Endodermal cell (in vitro differentiated cells): ENCODE measurements at regions not wholly inside any gene's neighbourhood (a gene's known extent, or its start where the extent isn't known, plus 50 kb on each side); places are given as distances from the start of the nearest gene placed in this dataset.

Source experiments
- DNase-seq: peaks from one replicate; pipeline ENCODE4 v3.0.0-alpha.2; 2017
- H3K27ac ChIP-seq: 2 replicates; pipeline ENCODE4 v1.5.1; 2013; ENCODE audit warnings: mild to moderate bottlenecking, low read depth, low read length, moderate library complexity
- H3K27me3 ChIP-seq: 2 replicates; pipeline ENCODE4 v1.6.1; 2013; ENCODE audit warnings: mild to moderate bottlenecking, low read length, moderate library complexity; ENCODE audit not compliant: insufficient read depth, control insufficient read depth, poor library complexity, severe bottlenecking
- H3K36me3 ChIP-seq: 2 replicates; pipeline ENCODE4 v1.7.0; 2013; ENCODE audit warnings: mild to moderate bottlenecking, low read length, moderate library complexity; ENCODE audit not compliant: control insufficient read depth, insufficient read depth
- H3K4me1 ChIP-seq: one replicate; pipeline ENCODE4 v1.7.0; 2013; ENCODE audit warnings: low read length; ENCODE audit not compliant: control insufficient read depth, insufficient read depth
- H3K4me3 ChIP-seq: 2 replicates; pipeline ENCODE4 v1.5.1; 2013; ENCODE audit warnings: mild to moderate bottlenecking, low read length, moderate library complexity
- H3K9ac ChIP-seq: 2 replicates; pipeline ENCODE4 v1.6.1; 2013; ENCODE audit warnings: mild to moderate bottlenecking, low read length, moderate library complexity; ENCODE audit not compliant: poor library complexity, severe bottlenecking; ENCODE audit errors: extremely low read depth
- H3K9me3 ChIP-seq: 2 replicates; pipeline ENCODE4 v1.6.1; 2013; ENCODE audit warnings: mild to moderate bottlenecking, low read length, moderate library complexity; ENCODE audit not compliant: control insufficient read depth
- H3K27ac Mint-ChIP-seq: 2 replicates; pipeline ENCODE4 v1.8.0; 2020; ENCODE audit warnings: mixed read lengths
- H3K27me3 Mint-ChIP-seq: 2 replicates; pipeline ENCODE4 v1.8.0; 2021; ENCODE audit warnings: mild to moderate bottlenecking, mixed read lengths; ENCODE audit not compliant: insufficient read depth
- H3K36me3 Mint-ChIP-seq: 2 replicates; pipeline ENCODE4 v1.8.0; 2020; ENCODE audit warnings: low read depth, mixed read lengths
- H3K4me1 Mint-ChIP-seq: 2 replicates; pipeline ENCODE4 v1.8.0; 2020; ENCODE audit warnings: mixed read lengths
- H3K4me3 Mint-ChIP-seq: 2 replicates; pipeline ENCODE4 v1.8.0; 2020; ENCODE audit warnings: mild to moderate bottlenecking, moderate library complexity, mixed read lengths
- H3K9me3 Mint-ChIP-seq: 2 replicates; pipeline ENCODE4 v1.8.0; 2020; ENCODE audit warnings: mild to moderate bottlenecking, mixed read lengths
- WGBS, 2 experiments: methylation state at CpG; one replicate each; pipeline versions ENCODE4 v1.1.5 to v1.1.7; 2013; ENCODE audit warnings: missing lambda C conversion rate in 2 of 2, mixed read lengths in 1 of 2; ENCODE audit not compliant: insufficient coverage in 1 of 2, insufficient read length in 1 of 2; 5-methylcytosine and 5-hydroxymethylcytosine counted together
- TF ChIP-seq, protein P1 (sequence below): fragments of 200-600 bp; sonication (generic); conservative IDR thresholded peaks from 2 replicates; pipeline ENCODE4 v1.5.0; 2021; ENCODE audit warnings: antibody characterized with exemption, mild to moderate bottlenecking

DNA sequence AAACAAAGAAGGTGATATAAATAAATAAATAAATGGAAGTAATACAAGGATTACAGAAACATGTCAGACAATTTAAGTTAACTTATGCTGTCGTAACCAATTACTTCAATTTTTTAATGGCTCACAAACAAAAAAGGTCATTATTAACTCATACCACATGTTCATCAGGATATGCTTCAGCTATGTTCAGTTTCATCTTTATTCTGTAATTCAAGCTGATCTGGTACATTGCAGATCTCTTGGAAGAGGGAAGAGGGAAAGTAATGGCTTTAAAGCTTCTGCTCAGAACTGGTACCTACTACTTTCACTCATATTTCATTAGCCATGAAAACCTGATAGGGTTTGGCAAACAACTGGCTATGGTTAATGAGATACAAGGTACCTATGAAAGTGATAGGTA lies 67.6 kb upstream of the ERBB4 start:
- DNase-seq: no peak
- no peaks in the 10 kb centered on the region for H3K36me3 ChIP-seq
- H3K4me3 Mint-ChIP-seq: no peak overlapping the region
- no peak overlapping the region for H3K9ac ChIP-seq
- TF ChIP-seq, protein P1, sequence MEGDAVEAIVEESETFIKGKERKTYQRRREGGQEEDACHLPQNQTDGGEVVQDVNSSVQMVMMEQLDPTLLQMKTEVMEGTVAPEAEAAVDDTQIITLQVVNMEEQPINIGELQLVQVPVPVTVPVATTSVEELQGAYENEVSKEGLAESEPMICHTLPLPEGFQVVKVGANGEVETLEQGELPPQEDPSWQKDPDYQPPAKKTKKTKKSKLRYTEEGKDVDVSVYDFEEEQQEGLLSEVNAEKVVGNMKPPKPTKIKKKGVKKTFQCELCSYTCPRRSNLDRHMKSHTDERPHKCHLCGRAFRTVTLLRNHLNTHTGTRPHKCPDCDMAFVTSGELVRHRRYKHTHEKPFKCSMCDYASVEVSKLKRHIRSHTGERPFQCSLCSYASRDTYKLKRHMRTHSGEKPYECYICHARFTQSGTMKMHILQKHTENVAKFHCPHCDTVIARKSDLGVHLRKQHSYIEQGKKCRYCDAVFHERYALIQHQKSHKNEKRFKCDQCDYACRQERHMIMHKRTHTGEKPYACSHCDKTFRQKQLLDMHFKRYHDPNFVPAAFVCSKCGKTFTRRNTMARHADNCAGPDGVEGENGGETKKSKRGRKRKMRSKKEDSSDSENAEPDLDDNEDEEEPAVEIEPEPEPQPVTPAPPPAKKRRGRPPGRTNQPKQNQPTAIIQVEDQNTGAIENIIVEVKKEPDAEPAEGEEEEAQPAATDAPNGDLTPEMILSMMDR: no peak
- no peaks in the 10 kb centered on the region for H3K4me1 ChIP-seq
- no peaks in the 10 kb centered on the region for H3K27me3 Mint-ChIP-seq
- no peak overlapping the region for H3K4me3 ChIP-seq
- no peaks in the 10 kb centered on the region for H3K36me3 Mint-ChIP-seq
- H3K4me1 Mint-ChIP-seq: no peaks in the 10 kb centered on the region
- H3K27ac ChIP-seq: no peak overlapping the region
- WGBS, 2 experiments: 96 to 100% methylated on average over 1 of the region's 1 CpG
- no peaks in the 10 kb centered on the region for H3K9me3 Mint-ChIP-seq
- no peaks in the 10 kb centered on the region for H3K9me3 ChIP-seq
- no peaks in the 10 kb centered on the region for H3K27me3 ChIP-seq
- no peak overlapping the region for H3K27ac Mint-ChIP-seq

DNA sequence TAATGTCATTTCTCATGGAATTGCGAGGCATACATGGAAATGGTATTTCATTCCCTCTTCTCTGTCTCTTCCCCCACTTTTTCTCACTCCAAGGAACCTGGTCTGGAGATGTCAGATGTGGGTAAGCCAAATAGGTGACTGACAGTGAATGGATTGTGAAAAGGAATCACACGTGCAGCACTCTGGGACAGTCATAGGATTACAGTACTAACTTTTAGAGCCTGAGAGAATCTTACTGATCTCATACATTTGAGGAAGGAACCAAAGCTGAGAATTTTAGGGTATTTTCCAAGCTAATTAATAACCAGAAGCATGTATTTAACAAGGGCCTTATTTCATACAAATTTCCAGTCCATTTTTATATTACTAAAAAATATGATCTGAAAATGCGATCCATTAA lies 58.1 kb upstream of the ERBB4 start:
- H3K27ac ChIP-seq: no peak overlapping the region
- Mint-ChIP-seq H3K9me3 (no peaks in the 10 kb centered on the region), H3K4me3 (no peak overlapping the region), H3K27me3 (no peaks in the 10 kb centered on the region), H3K4me1 (no peaks in the 10 kb centered on the region), H3K36me3 (no peaks in the 10 kb centered on the region), H3K27ac (no peak overlapping the region)
- H3K27me3 ChIP-seq: no peaks in the 10 kb centered on the region
- H3K36me3 ChIP-seq: no peaks in the 10 kb centered on the region
- H3K4me1 ChIP-seq: no peaks in the 10 kb centered on the region
- WGBS, 2 experiments: 80 to 91% methylated on average over 2 to 3 of the region's 3 CpGs
- H3K9ac ChIP-seq: no peak overlapping the region
- H3K4me3 ChIP-seq: no peak overlapping the region
- TF ChIP-seq, protein P1: no peak
- no peak for DNase-seq
- H3K9me3 ChIP-seq: no peaks in the 10 kb centered on the region

DNA sequence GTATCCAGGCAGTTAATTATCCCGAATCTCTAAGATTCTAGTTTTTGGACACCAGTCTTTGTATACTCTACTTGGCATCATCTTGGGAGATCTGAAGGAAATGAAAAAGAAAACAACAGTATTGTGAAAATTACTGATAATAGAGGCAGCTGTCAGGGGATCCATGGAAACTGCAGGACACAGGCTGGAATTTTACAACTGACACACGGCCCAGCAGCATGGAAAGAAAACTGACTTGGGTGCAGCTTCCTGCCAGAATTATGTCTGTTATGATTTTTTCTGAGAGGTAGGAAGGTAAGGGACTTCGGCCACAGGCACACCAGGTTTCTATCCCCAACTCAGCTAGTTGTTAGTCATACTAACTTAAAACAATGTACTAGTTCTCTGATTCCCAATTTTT lies 57.7 kb upstream of the ERBB4 start:
- no peaks in the 10 kb centered on the region for H3K9me3 Mint-ChIP-seq
- Histone ChIP-seq H3K4me1 (no peaks in the 10 kb centered on the region), H3K9ac (no peak overlapping the region), H3K9me3 (no peaks in the 10 kb centered on the region), H3K4me3 (no peak overlapping the region), H3K27ac (peak overlapping the region; percentile 49), H3K36me3 (no peaks in the 10 kb centered on the region), H3K27me3 (no peaks in the 10 kb centered on the region)
- no peak overlapping the region for H3K4me3 Mint-ChIP-seq
- H3K36me3 Mint-ChIP-seq: no peaks in the 10 kb centered on the region
- DNase-seq: no peak
- no peaks in the 10 kb centered on the region for H3K4me1 Mint-ChIP-seq
- WGBS, 2 experiments: 62 to 95% methylated on average over 2 to 3 of the region's 3 CpGs
- TF ChIP-seq, protein P1: no peak
- H3K27ac Mint-ChIP-seq: no peak overlapping the region
- H3K27me3 Mint-ChIP-seq: no peaks in the 10 kb centered on the region
